Esophagus (tissue), 2 donors: ENCODE measurements at regions not wholly inside any gene's neighbourhood (a gene's known extent, or its start where the extent isn't known, plus 50 kb on each side); places are given as distances from the start of the nearest gene placed in this dataset.
"Not testable (repeated sequence)": the region's sequence is repeated elsewhere in the genome, so short reads cannot be mapped to it uniquely, and the experiment has no call there.

Experiments
- H3K27ac ChIP-seq, 2 donors: one replicate each; pipeline ENCODE4 v1.5.1; 2013; ENCODE audit warnings: low read depth in 2 of 2, mild to moderate bottlenecking in 2 of 2, inconsistent platforms in 1 of 2, low read length in 1 of 2, moderate library complexity in 1 of 2
- H3K27me3 ChIP-seq, 2 donors: one replicate each; pipeline ENCODE4 v1.6.1; 2013; ENCODE audit warnings: low read length in 2 of 2, control low read depth in 1 of 2, mild to moderate bottlenecking in 1 of 2; ENCODE audit not compliant: insufficient read depth in 2 of 2, control insufficient read depth in 1 of 2
- H3K36me3 ChIP-seq, 2 donors: one replicate each; pipeline ENCODE4 v1.6.1; 2013; ENCODE audit warnings: low read length in 1 of 2; ENCODE audit not compliant: control insufficient read depth in 2 of 2, insufficient read depth in 2 of 2
- H3K4me1 ChIP-seq, 2 donors: one replicate each; pipeline ENCODE4 v1.6.1; 2013; ENCODE audit warnings: low read length in 1 of 2; ENCODE audit not compliant: control insufficient read depth in 2 of 2, insufficient read depth in 2 of 2
- H3K4me3 ChIP-seq, 2 donors: one replicate each; pipeline ENCODE4 v1.5.1; 2013; ENCODE audit warnings: low read length in 2 of 2, mild to moderate bottlenecking in 2 of 2, low read depth in 1 of 2, moderate library complexity in 1 of 2
- H3K9me3 ChIP-seq, 2 donors: one replicate each; pipeline ENCODE4 v1.6.1; 2013; ENCODE audit warnings: mild to moderate bottlenecking in 2 of 2, low read depth in 1 of 2, low read length in 1 of 2, moderate library complexity in 1 of 2; ENCODE audit not compliant: control insufficient read depth in 2 of 2, insufficient read depth in 1 of 2
- WGBS, 2 donors: extraction: QIAGEN DNeasy Blood & Tissue Kit; methylation state at CpG; one replicate each; pipeline ENCODE4 v1.1.7; 2013; 5-methylcytosine and 5-hydroxymethylcytosine counted together
- donor health status: healthy with polysubstance abuse.
- donor health status: Bipolar disorder and iron deficiency.

GRCh38 chr6:8844968-8845367, 409.6 kb upstream of the SLC35B3 start:
- Histone ChIP-seq H3K27ac (no peak overlapping the region), H3K36me3 (no peaks in the 10 kb centered on the region), H3K9me3 (no peaks in the 10 kb centered on the region), H3K4me1 (no peaks in the 10 kb centered on the region), H3K4me3 (no peak overlapping the region), H3K27me3 (no peaks in the 10 kb centered on the region)

- Histone ChIP-seq H3K4me1 (no peaks in the 10 kb centered on the region), H3K9me3 (no peaks in the 10 kb centered on the region), H3K27me3 (no peaks in the 10 kb centered on the region), H3K4me3 (no peak overlapping the region), H3K36me3 (no peaks in the 10 kb centered on the region), H3K27ac (no peak overlapping the region)
- WGBS, 2 donors = 67 to 71% methylated on average over 7 of the region's 7 CpGs
Observed at GRCh38 chr6:8839626-8840025, 404.3 kb upstream of the SLC35B3 start.

- 55 to 72% methylated on average over 2 of the region's 2 CpGs for WGBS, 2 donors
- H3K4me1 ChIP-seq = no peaks in the 10 kb centered on the region
- H3K27ac ChIP-seq = no peak overlapping the region
- H3K4me3 ChIP-seq = no peak overlapping the region
- H3K36me3 ChIP-seq = no peaks in the 10 kb centered on the region
- H3K27me3 ChIP-seq = no peaks in the 10 kb centered on the region
- no peaks in the 10 kb centered on the region for H3K9me3 ChIP-seq
Observed at GRCh38 chr6:8837343-8837742, 402.0 kb upstream of the SLC35B3 start.

GRCh38 chr6:8832695-8833094, 397.4 kb upstream of the SLC35B3 start:
- H3K27me3 ChIP-seq, H3K4me1 ChIP-seq, H3K9me3 ChIP-seq, H3K36me3 ChIP-seq, H3K27ac ChIP-seq, H3K4me3 ChIP-seq: not testable (repeated sequence)
- WGBS, 2 donors = 90 to 98% methylated on average over 3 of the region's 3 CpGs

GRCh38 chr6:8831366-8832152, 396.2 kb upstream of the SLC35B3 start:
- WGBS, 2 donors = 89 to 91% methylated on average over 11 of the region's 11 CpGs
- no peaks in the 10 kb centered on the region for H3K9me3 ChIP-seq
- H3K36me3 ChIP-seq = no peaks in the 10 kb centered on the region
- H3K4me3 ChIP-seq = no peak overlapping the region
- no peaks in the 10 kb centered on the region for H3K27me3 ChIP-seq
- no peak overlapping the region for H3K27ac ChIP-seq
- no peaks in the 10 kb centered on the region for H3K4me1 ChIP-seq

GRCh38 chr6:8830794-8831193, 395.4 kb upstream of the SLC35B3 start:
- no peaks in the 10 kb centered on the region for H3K4me1 ChIP-seq
- WGBS, 2 donors = 51 to 52% methylated on average over 1 of the region's 1 CpG

DNA sequence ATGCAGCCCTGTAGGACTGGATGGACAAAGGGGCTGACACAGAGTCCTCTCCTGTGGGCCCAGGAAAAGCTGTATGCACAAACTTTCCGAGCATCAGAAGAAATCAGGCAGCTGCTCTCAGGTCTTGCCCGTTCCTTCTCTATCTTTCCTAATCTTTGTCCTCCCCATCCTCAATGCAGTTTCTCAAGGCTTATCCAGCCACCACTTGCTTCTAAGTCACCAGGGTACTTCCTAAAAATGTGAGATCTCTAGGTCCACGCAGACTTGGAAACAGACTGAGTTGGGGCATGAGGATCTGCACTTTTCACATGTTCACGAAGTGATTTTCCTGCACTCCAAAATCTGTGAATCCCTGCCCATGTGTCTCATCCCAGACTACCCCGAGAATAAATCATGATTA, 394.5 kb upstream of the SLC35B3 start:
- no peak overlapping the region for H3K4me3 ChIP-seq
- no peaks in the 10 kb centered on the region for H3K36me3 ChIP-seq
- WGBS, 2 donors = 63 to 68% methylated on average over 5 of the region's 5 CpGs
- no peaks in the 10 kb centered on the region for H3K27me3 ChIP-seq
- H3K27ac ChIP-seq = no peak overlapping the region
- no peaks in the 10 kb centered on the region for H3K9me3 ChIP-seq
- no peaks in the 10 kb centered on the region for H3K4me1 ChIP-seq

More at GRCh38 chr6:8830794-8831193, 395.4 kb upstream of the SLC35B3 start:
- H3K27me3 ChIP-seq = no peaks in the 10 kb centered on the region
- H3K27ac ChIP-seq = no peak overlapping the region
- no peaks in the 10 kb centered on the region for H3K36me3 ChIP-seq
- no peaks in the 10 kb centered on the region for H3K9me3 ChIP-seq
- H3K4me3 ChIP-seq = no peak overlapping the region

DNA sequence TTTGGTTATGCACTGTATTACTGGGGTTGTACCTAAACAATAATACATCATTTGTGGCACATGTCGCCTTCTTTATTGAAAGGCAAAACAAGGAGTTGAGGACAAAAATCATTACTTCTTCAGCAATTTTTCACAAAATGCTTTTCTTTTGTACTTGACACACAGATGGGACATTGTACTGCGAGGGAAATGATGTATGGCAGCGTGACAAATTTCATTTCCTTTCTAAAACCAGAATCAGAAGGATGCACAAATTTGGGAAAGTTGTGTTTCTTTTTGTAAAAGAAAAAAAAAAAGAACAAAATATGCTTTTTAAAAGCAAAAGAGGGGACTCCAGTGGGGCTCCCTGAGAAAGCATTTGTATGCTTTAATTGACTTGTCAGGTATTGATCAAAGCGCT, 394.0 kb upstream of the SLC35B3 start:
- no peaks in the 10 kb centered on the region for H3K27me3 ChIP-seq
- H3K9me3 ChIP-seq = no peaks in the 10 kb centered on the region
- no peaks in the 10 kb centered on the region for H3K4me1 ChIP-seq
- H3K27ac ChIP-seq = no peak overlapping the region
- no peaks in the 10 kb centered on the region for H3K36me3 ChIP-seq
- no peak overlapping the region for H3K4me3 ChIP-seq
- 73 to 76% methylated on average over 4 of the region's 4 CpGs for WGBS, 2 donors

GRCh38 chr6:8828376-8828775, 393.0 kb upstream of the SLC35B3 start:
- H3K9me3 ChIP-seq = no peaks in the 10 kb centered on the region
- no peaks in the 10 kb centered on the region for H3K27me3 ChIP-seq
- no peak overlapping the region for H3K4me3 ChIP-seq
- WGBS, 2 donors = 92 to 97% methylated on average over 4 of the region's 4 CpGs
- no peak overlapping the region for H3K27ac ChIP-seq
- H3K4me1 ChIP-seq = no peaks in the 10 kb centered on the region
- H3K36me3 ChIP-seq = no peaks in the 10 kb centered on the region

DNA sequence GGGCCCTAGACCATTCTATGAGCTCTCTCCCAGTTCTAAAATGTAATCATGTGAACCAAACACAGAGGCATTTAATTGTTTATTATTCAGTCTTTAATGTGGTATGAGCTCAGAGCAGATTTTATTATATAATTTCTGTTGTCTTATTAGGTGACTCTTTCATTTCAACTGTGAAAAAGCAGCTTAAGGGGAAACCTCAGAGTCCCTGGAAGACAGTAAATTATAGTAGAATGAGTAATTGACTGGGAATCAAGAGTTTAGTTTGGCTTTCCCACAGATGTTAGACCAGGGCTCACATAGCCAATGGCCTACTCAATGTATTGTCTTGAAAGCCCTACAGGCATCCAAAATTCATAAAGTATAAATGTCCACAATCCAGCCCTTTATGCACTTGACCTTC, 390.4 kb upstream of the SLC35B3 start:
- no peaks in the 10 kb centered on the region for H3K36me3 ChIP-seq
- no peaks in the 10 kb centered on the region for H3K4me1 ChIP-seq
- no peak overlapping the region for H3K4me3 ChIP-seq
- no peaks in the 10 kb centered on the region for H3K27me3 ChIP-seq
- H3K9me3 ChIP-seq = no peaks in the 10 kb centered on the region
- no peak overlapping the region for H3K27ac ChIP-seq
